GM12874 (cell line): ENCODE measurements at regions not wholly inside any gene's neighbourhood (a gene's known extent, or its start where the extent isn't known, plus 50 kb on each side); places are given as distances from the start of the nearest gene placed in this dataset.

Source experiments
- CTCF ChIP-seq: IDR thresholded peaks from 2 replicates; pipeline ENCODE4 v1.5.1; 2011; ENCODE audit warnings: low read depth, mild to moderate bottlenecking, control low read depth, low read length, moderate library complexity; ENCODE audit not compliant: insufficient read depth

- no peak for TF ChIP-seq CTCF
These were observed 325.2 kb downstream of the KCNJ3 start for GRCh38 chr2:155023674-155024073.

- no peak for TF ChIP-seq CTCF
These were observed 324.0 kb downstream of the KCNJ3 start for GRCh38 chr2:155022531-155022930.

- TF ChIP-seq CTCF = no peak
These were observed 323.1 kb downstream of the KCNJ3 start for GRCh38 chr2:155021618-155022017.

GRCh38 chr2:155020246-155020645, 321.8 kb downstream of the KCNJ3 start:
- no peak for TF ChIP-seq CTCF

DNA sequence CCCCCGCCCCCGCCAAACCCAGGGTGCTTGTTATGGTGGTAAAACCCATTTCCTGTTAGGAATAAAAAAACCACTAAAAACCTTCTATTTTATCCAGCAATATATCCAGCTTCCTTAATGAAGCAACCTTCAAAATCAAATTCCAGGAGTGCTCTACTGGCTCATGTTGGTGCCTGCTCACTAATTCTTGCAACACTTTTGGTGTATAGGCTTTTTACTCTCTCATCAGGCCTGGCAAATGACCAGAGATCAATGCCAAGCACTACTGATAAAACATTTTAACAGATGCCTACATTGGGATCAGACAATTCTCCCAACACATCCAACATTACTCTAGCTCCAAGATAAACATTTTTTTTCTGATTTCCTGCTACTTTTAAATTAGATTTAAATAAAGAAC, 312.4 kb downstream of the KCNJ3 start:
- no peak for TF ChIP-seq CTCF

DNA sequence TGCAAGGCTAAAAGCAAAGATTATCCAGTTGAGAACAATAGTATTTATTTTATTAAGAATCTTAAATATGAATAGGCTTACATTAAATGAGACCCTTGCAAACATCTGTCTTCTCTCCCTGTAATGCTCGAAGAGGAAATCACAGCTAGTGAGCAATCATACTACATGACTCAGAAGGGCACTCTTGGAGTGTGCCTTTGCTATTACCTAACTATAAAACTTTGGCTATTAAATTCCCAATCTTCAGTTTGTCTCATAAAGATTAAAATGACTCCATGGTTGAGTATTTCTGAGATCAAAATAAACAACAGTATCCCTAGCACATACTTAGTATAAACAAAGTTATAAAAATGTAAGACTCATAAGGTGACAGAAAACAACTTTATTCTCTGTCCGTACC, 296.9 kb downstream of the KCNJ3 start:
- no peak for TF ChIP-seq CTCF

GRCh38 chr2:154992826-154993225, 294.3 kb downstream of the KCNJ3 start:
- TF ChIP-seq CTCF = no peak

DNA sequence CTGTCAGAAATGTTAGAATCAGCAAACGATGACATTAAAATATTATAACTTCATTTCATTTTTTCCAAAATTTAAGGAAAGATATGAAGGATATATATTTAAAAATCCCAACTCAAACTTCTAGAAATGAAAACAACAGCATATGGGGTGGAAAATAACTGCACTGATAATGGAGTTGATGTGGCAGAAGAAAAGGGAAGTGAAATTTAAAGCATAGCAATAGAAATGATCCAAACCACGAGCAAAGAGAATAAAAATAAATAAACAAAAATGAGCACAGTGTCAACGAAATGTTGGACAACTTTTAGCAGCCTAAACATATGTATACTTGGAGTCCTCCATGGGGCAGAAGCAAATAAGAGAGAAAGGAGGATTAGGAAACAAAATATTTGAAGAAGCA, 280.2 kb downstream of the KCNJ3 start:
- no peak for TF ChIP-seq CTCF
